NCI-H345 (cell line): ENCODE measurements at regions not wholly inside any gene's neighbourhood (a gene's known extent, or its start where the extent isn't known, plus 50 kb on each side); places are given as distances from the start of the nearest gene placed in this dataset.
"Not testable (repeated sequence)": the region's sequence is repeated elsewhere in the genome, so short reads cannot be mapped to it uniquely, and the experiment has no call there.

Experiments
- DNase-seq: peaks from one replicate; lab custom pipeline; 2025; lab: John Stamatoyannopoulos, UW

GRCh38 chrX:124181515-124181914 lies 150.9 kb upstream of the TEX13D start:
- DNase-seq: not testable (repeated sequence)

GRCh38 chrX:124190440-124190839 lies 142.0 kb upstream of the TEX13D start:
- no peak for DNase-seq

GRCh38 chrX:124194199-124194598 lies 138.3 kb upstream of the TEX13D start:
- no peak for DNase-seq

DNA sequence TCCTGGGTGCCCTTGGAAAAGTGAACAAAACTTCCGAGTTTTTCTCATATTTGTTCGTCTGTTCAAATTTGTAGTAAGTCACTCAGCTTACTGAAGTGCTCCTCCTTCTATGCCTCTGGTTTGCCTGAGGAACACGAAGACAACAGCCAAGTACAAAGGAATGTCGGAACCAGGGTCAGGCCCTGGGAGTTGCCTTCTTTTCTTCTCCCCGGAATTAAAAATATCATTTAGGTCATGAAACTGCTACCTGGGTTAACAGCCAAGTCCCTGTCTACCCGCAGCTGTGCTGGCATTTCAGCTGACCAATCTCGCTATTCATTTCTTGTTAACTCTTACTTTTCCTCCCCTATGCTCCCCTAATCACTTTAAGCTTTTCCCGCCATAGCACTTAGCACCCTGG lies 137.6 kb upstream of the TEX13D start:
- no peak for DNase-seq

- DNase-seq: no peak
These were observed 129.1 kb upstream of the TEX13D start for GRCh38 chrX:124203311-124203710.

GRCh38 chrX:124208660-124209059 lies 123.8 kb upstream of the TEX13D start:
- DNase-seq: no peak

DNA sequence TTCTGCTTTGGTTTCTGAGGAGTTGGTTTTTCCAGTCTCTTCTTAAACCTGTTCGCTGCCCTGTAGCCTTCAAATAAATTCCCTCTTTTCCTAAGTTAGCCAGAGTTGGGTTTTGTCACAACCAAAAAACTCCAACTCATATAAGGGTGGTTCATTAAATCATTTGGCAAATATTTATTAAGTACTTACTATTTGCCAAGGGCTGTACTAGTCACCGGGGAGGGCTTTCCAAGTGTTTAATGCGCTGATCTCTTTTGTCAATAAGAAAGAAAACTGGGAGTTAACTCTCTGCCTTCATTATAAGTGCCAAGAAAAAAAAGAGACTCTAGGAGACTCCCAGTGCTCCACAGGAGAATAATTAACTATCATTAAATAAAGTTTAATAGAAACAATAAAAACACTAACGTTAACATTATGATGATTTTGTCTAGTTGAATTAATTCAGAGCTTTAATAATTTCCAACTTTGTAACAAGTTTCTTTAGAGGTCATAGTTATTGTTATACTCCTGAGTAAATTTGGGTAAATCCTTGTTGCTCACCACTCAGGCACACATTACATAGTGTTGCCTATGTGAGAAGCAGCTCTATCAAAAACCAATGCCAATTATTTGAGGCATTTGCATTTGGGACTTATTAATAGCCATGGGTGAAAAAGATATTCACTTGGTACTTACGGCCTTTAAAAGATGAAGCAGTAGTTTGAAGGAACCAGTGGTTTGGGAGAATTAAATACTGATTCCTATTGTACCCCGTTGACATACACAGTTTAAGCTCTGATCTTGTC lies 122.5 kb upstream of the TEX13D start:
- DNase-seq: no peak

- DNase-seq: peak; percentile 26
These were observed 121.0 kb upstream of the TEX13D start for GRCh38 chrX:124211312-124211942.

- DNase-seq: no peak
These were observed 119.8 kb upstream of the TEX13D start for GRCh38 chrX:124212622-124213021.

DNA sequence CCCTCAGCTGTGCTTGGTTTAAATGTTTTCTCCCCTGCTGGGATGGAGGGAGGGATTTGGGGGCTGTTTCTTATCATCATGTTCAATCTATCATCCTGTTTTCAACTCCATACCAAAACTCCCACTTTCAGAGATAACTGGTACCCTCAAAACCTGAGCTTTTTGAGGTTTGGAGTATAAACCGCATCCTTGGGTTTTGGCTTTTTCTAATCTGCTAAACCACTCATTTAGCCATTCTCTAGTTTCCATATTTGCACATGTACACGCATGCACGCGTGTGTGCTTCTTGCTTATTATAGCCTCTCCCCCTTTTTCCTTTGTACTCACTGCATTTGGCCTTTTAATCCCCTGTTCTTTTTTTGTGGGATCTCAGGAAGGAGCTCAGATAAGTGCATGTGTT lies 116.7 kb upstream of the TEX13D start:
- DNase-seq: no peak

GRCh38 chrX:124216396-124217115 lies 115.9 kb upstream of the TEX13D start:
- DNase-seq: peak; percentile 12

GRCh38 chrX:124217304-124218251 lies 114.9 kb upstream of the TEX13D start:
- peak; percentile 76 for DNase-seq

DNA sequence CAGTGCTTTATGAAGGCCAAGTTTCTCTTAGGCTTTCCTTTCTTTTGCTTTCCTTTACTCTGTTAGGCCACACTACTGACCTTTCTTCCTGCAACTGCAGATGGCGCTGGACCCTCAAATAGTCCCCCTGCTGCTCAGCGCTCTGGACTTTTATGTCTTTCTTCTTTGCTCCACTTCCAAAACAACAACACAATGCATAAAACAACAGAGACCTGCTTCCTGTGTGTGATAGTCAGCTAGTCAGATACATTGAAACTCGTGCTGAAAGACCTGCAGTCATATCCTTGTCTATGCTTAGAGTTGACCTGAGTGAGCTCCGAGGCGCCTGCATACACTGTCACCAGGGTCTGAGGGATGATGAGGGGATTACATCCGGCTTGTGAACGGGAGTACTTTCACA lies 108.9 kb upstream of the TEX13D start:
- DNase-seq: no peak

GRCh38 chrX:124224528-124224927 lies 107.9 kb upstream of the TEX13D start:
- DNase-seq: no peak

- no peak for DNase-seq
These were observed 106.3 kb upstream of the TEX13D start for GRCh38 chrX:124226129-124226528.

DNA sequence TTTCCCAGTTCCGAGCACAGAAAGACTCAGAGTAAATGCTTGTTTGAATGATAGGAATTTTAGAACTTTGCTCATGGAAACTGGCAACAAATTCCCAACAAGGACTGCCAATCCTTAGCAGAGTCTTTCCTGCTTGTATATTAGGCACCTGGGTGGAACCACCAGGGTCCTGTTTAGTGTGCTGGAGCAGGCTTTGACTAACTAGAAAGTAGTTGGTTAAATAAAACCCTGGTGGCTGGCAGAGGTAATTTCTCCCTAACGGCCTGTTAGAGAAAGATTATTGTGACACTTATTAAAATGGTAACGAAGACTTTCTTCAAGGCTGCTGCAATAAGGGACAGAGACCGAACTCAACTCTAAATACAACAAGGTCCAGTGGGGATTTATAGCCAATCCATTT lies 103.6 kb upstream of the TEX13D start:
- no peak for DNase-seq

DNA sequence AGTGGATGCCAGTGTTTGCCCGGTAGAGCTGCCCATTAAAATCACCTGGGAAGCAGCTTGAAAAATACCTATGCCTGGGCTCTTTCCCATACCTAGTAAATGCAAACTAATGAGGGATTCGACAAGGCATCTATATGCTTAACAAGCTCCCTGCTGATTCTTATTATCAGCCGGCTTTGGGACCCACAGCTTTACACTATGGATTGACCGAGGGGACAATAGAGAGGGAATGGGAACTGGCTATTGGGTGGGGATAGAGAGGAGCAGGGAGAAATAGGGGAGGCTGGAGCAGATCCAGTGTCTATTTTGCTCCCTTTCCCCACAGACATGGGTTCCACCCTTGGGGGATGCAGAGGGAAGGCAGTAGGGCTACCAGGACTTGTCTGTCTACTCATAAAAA lies 103.1 kb upstream of the TEX13D start:
- no peak for DNase-seq

GRCh38 chrX:124230655-124231450 lies 101.6 kb upstream of the TEX13D start:
- DNase-seq: no peak

DNA sequence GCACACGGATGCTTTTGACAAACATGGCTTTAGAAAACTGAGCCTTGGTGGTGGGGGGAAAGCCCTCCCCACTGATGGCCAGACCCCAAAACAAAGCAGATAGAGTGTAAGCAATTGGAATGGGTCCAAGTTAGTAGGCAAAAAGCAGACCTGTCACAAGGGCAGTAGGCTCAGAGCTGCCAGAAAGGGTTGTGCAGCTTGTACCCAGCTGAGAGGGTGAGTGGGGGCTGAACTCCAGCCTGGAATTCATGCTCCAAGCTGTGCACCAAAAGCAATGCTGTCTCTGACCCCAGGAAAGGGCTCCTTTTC lies 101.1 kb upstream of the TEX13D start:
- peak; percentile 40 for DNase-seq

DNA sequence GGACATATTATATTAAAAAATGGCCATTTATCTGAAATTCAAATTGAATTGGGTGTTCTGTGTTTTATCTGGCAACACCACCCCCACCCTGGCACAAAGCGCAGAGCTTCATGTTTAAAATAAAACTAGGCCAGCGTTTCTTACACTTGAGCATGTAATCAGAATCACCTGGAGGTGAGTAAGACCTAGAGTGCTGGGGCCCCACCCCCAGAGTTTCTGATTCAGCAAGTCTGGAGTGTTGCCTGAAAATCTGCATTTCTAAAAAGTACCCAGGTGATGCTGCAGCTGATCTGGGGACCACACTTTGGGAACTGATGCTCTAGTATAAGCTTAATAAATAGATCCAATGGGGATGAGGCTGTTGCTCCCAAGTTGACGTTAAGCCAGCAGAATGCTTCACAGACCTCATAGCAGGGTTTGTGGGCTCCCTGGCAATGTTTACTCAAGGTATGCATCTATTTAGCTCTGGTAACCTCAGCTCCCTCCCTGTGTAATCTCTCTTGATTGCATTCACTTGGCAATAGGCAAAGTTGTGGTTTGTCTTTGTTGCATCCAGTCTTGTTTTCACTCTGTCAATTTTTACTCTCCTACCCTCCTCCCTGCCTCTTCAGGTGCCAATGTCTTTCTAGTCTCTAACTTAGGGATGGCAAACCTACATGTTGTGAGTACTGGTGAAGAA lies 99.8 kb upstream of the TEX13D start:
- no peak for DNase-seq

GRCh38 chrX:124234348-124234747 lies 98.1 kb upstream of the TEX13D start:
- no peak for DNase-seq
